Activated CD4-positive, alpha-beta T cell treated with anti-CD3 and anti-CD28 coated beads, Interleukin-2, amount 50 U/mL, for 24 hours (primary cell): ENCODE measurements at regions not wholly inside any gene's neighbourhood (a gene's known extent, or its start where the extent isn't known, plus 50 kb on each side); places are given as distances from the start of the nearest gene placed in this dataset.
"Not testable (repeated sequence)": the region's sequence is repeated elsewhere in the genome, so short reads cannot be mapped to it uniquely, and the experiment has no call there.

ENCODE experiments used
- DNase-seq, 2 donors: peaks; one replicate each; pipeline ENCODE4 v3.0.0-alpha.2; 2020; ENCODE audit warnings: low read depth in 1 of 2, low spot score in 1 of 2

GRCh38 chr6:18527836-18528743, 140.9 kb downstream of the RNF144B start:
- no peak for DNase-seq

GRCh38 chr6:18530201-18530600, 143.1 kb downstream of the RNF144B start:
- DNase-seq, result no peak

- DNase-seq, result no peak
Observed at GRCh38 chr6:18532139-18532538, 145.0 kb downstream of the RNF144B start.

GRCh38 chr6:18533793-18534192, 146.6 kb downstream of the RNF144B start:
- no peak for DNase-seq

GRCh38 chr6:18536591-18537055, 149.5 kb downstream of the RNF144B start:
- no peak for DNase-seq

GRCh38 chr6:18538315-18538714, 151.2 kb downstream of the RNF144B start:
- no peak for DNase-seq

- no peak for DNase-seq
Observed at GRCh38 chr6:18543051-18543450, 155.9 kb downstream of the RNF144B start.

GRCh38 chr6:18545142-18545541, 158.0 kb downstream of the RNF144B start:
- DNase-seq, result not testable (repeated sequence)

- no peak for DNase-seq
Observed at GRCh38 chr6:18545726-18546125, 158.6 kb downstream of the RNF144B start.

GRCh38 chr6:18550119-18550518, 163.0 kb downstream of the RNF144B start:
- DNase-seq, result no peak

GRCh38 chr6:18551228-18551627, 164.1 kb downstream of the RNF144B start:
- DNase-seq, result no peak

- DNase-seq, result no peak
Observed at GRCh38 chr6:18555750-18556149, 168.6 kb downstream of the RNF144B start.

- DNase-seq, result no peak
Observed at GRCh38 chr6:18561037-18561750, 174.0 kb downstream of the RNF144B start.

- DNase-seq, result no peak
Observed at GRCh38 chr6:18562726-18563125, 175.6 kb downstream of the RNF144B start.

- no peak for DNase-seq
Observed at GRCh38 chr6:18564775-18565174, 177.6 kb downstream of the RNF144B start.

GRCh38 chr6:18565231-18565630, 178.1 kb downstream of the RNF144B start:
- no peak for DNase-seq

- DNase-seq, result no peak
Observed at GRCh38 chr6:18567380-18567779, 180.2 kb downstream of the RNF144B start.

- DNase-seq, result no peak
Observed at GRCh38 chr6:18577491-18577890, 190.3 kb downstream of the RNF144B start.

- no peak for DNase-seq
Observed at GRCh38 chr6:18579166-18579565, 192.0 kb downstream of the RNF144B start.

GRCh38 chr6:18579869-18580268, 192.7 kb downstream of the RNF144B start:
- no peak for DNase-seq

- no peak for DNase-seq
Observed at GRCh38 chr6:18584372-18584771, 197.2 kb downstream of the RNF144B start.

GRCh38 chr6:18585032-18585573, 198.0 kb downstream of the RNF144B start:
- DNase-seq, result no peak
